C1 segment of cervical spinal cord (tissue), 14 donors: ENCODE measurements at regions not wholly inside any gene's neighbourhood (a gene's known extent, or its start where the extent isn't known, plus 50 kb on each side); places are given as distances from the start of the nearest gene placed in this dataset.
A peak's percentile ranks its signal among the peaks of the same experiment; 100 is the strongest.

Experiments
- DNase-seq, 14 donors: peaks; one replicate each; lab custom pipeline; 2025; lab: John Stamatoyannopoulos, UW

DNA sequence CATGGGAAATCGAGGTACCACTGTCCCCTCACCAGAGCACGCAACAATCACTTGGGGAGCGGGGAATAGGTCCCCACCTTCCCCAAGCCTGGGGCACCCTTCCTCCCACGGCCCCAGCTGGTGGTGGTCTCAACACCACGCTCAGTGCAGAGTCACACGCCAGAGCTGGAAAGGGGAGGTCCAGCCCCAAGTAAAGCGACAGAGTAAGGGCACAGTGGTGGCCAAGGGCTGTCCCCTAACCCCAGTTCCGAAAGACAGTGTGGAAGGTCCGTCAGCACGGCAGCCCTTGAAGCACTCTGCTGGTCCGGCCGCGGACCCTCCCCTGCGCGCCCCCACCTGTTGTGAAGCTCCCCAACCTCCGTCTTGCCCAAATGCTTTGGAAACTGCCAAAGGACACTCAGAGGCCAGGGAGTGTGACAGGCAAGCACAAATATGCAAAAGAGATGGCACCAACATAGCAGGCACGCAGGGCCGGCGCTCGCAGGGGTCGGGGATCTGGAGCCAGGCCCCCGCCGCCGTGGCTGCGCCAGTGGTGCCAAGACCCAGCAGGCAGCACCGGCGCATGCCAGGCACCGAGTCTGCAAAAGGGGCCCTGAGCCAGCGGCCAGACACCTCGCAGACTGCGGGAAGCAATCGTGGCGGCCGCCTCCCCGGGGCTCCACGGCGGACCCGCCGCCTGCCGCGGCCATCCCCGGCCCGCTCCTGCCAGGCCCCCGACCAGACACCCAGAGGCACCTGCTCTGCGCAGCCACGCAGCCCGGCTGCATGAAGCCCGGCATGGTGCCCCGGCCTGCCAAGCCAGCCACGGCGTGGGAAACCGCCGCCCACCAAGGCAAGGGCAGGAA is 51.6 kb upstream of the SRRM3 start:
- DNase-seq = peak in 2 of 14 donors; percentile 9 to 65
